ENCODE measurements at regions not wholly inside any gene's neighbourhood (a gene's known extent, or its start where the extent isn't known, plus 50 kb on each side); places are given as distances from the start of the nearest gene placed in this dataset.
"Not testable (repeated sequence)": the region's sequence is repeated elsewhere in the genome, so short reads cannot be mapped to it uniquely, and the experiment has no call there.

DNA sequence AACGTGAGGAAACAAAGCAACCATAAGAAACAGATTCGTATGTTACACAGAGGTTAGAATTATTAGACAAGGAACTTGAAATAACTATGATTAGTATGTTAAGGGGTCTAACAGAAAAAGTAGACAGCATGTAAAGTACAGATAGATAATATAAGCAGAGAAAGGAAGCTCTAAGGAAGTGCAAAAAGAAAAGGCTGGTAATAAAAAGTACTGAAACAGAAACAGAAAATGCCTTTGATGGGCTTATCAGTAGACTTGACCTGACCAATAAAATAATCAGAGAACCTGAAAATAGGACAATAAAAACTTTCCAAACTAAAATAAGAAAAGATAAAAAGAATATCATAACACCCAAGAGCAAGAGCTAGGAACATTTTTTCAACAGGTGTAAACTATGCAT is 225.8 kb downstream of the RND3 start:
- no peak for DNase-seq

DNA sequence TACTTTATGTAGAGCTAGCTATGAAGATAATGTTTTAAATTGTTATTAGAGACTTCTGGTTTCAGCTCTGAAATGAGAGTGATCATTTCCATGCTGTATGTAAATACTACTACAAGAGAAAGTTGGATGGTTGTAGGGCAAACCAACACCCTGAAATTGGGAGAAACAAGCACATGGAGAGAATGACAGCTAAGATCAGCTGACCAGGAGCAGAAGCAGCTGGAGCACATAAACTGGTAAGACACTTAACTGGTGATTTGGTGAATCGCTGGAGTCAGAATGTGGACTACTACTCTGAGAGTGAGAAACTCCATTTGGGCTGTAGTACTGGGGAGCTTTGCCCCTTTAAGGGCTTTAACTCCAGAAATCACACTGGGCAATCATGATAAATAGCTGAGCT is 226.8 kb downstream of the RND3 start:
- no peak for DNase-seq

DNA sequence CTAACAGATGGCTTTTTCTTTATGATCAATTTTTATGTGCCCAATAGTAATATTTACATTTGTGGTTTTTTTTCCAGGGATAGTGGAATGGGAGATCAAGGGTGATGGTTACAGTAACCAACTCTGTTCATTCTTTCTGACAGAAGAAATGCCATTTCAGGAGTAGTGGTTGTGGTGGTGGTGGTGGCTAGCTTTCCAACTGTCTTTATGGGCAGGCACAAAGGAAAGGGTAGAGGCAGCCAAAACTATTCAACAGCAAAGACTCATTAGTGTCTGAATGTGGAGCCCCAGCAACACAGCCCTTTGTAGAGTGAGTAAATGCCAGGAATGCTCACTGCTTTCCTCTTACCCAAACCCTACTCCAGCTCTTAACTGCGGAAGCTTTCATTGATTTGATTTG is 227.7 kb downstream of the RND3 start:
- no peak for DNase-seq

DNA sequence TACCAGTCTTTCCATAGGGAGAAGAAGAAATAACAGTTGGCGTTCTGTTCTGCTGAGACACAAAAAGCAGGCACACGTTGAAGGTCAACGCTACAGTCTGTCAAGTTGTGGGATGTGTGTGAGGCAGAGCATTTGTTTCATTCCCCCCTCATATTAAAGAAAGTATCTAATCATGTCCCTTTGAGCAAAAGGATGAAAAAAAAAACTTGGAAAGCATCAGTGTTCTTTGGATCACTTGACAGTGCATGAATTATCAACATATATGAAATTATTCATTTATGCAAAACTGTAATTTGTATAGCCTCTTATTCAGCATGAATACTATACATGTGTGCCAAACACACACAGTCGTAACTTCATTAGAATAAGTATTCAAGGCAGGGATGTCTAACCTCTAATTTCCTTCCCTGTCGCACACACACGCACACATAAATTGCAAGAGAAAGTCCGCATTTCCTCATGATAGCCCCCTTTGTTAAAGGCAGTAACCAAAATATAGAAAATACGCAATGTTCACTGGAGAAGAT is 228.6 kb downstream of the RND3 start:
- no peak for DNase-seq

DNA sequence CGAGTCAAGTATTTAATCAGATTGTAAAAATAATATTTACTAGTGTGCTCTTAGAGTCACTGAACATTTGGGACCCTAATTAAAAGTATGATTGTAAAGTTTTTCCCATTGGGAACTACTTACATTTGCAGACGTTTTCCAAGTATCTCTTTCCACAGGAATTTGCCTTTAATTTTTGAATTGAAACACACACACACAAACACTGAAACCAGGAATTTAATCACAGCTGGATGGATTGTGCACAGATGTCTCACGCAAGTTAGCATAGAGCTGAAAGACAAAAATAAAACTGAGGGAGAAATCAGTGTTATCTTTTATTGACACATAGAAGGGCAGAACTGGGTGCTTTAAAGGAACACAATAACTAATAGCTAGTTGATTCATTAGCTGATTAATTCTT is 230.7 kb downstream of the RND3 start:
- no peak for DNase-seq

DNA sequence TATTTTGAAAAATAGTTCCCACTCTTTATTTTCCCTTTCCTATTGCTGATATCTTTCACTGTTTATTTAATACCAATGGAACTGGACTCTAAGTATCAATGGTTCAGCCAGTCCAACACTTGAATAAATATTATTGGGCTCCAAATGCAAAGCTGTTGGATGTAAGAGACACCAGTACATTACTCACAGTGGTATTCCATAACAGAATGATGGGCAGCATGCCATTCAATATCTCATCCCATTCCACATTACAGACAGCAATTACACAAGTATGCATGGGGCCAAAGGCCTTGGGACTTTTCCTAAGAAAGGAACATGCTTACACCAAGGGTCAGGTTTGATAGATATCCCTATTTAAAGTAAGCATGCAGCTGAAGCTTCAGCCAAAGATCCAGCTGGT is 231.9 kb downstream of the RND3 start:
- no peak for DNase-seq

DNA sequence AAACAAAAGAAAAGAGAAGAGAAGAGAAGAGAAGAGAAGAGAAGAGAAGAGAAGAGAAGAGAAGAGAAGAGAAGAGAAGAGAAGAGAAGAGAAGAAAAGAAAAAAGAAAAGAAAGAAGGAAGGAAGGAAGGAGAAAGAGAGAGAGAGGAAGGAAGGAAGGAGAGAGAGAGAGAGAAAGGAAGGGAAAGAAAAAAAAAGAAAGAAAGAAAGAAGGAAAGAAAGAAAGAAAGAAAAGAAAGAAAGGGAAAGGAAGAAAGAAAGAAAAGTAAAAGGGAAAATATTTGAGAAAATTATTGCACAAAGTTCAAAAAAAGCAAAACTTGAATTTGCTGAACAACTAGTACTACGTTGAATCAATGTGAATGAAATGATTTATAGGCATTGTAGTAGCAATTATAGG is 237.7 kb downstream of the RND3 start:
- DNase-seq: not testable (repeated sequence)

DNA sequence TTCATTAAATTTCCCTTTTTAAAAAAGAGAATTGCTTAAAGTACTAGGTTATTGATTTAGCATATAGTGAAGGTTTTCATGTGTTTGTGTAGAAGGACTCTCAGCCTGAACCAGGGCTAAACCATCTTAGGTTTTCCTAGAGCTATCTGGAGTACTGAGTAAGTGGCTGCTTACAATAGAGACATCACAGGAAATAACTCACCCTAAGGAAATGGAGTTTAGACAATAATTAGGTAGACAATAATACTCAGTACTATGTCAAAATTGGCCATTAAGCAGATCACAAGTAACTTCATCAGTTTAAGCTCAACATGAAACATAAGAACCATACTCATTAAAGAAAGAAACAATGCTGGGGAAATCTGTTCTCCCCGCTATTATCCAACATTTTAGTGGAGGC is 240.0 kb downstream of the RND3 start:
- no peak for DNase-seq

DNA sequence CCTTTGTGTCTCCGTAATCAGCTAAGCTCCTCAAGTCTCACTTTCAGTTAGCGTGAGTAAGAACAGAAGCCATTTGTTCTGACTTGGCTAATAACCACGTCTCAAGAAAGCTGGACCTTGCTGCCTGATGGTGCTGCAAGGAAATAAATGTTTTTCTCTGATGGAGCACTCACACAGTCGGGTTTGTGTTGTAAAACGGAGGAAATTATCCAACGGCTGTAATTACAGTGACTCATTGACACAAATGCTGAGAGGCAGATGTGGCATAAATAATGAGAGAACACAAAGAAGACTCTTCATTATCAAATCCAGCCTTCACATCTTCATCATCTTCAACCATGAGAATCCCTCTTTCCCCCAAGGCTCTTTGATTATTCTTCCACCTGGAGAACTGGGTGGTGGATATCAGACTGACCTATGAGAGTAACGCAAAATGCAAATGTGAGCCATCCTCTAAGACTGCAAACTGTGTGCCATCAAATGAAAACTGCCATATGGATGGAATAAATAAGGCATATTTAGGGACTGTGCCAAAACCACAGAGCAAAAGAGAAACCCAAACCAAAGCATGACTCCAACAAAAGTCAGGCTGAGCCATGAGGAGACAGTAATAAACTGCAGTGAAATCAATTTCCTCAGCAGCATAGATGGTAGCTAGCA is 252.6 kb downstream of the RND3 start:
- DNase-seq: no peak

DNA sequence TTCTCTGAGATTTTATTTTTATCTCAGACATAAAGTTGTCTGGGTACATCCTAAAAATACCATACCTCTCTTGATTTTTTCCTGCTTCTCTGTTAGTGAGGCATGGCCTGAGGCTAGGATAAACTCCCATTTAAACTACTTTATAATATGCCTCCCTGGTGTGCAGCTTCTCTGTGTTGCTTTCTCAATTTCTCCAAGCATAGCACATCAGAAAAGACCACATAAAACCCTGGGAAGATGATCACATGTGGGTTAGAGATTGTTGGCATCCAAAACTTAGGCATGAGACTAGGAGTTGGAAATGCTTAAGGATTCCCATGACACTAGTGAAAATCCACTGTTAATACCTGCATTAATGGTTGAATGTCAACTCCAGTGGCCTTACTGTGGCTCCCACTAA is 254.6 kb downstream of the RND3 start:
- DNase-seq: no peak

DNA sequence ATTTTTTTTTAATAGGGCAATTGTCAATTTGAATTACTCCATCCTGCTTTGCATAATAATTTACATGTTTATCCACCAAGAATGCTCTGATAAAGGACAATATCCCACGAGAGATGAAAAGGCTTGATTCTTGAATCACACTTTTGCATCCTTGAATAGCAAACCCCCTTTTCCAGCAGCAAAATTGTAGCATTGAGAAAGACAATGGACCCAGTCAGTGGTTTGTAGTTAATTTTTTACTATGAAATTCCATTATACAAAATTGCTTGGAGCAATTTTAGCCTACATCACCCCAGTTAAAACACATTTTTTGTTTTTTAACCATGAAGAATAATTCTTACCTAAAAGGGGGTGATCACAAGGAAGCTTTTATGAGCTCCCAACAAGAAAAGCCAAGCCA is 255.1 kb downstream of the RND3 start:
- DNase-seq: no peak

DNA sequence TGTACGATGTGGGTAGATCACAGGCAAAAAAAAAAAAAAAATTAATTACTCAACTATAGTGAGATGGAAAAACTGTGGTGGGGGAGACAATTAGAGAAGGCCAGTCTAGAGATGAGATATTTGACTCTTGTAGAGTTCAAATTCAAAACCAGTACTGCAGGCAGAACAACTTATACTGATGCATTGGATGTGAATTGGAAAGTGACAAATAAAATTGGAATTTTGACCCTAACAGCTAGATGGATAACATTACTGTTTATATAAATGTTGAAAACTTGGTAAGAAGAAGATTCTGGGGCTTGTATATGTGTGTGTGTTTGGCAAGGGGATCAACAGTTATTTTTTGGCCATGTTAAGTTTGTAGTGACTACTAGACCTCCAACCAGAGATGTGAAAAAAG is 256.9 kb downstream of the RND3 start:
- DNase-seq: no peak

DNA sequence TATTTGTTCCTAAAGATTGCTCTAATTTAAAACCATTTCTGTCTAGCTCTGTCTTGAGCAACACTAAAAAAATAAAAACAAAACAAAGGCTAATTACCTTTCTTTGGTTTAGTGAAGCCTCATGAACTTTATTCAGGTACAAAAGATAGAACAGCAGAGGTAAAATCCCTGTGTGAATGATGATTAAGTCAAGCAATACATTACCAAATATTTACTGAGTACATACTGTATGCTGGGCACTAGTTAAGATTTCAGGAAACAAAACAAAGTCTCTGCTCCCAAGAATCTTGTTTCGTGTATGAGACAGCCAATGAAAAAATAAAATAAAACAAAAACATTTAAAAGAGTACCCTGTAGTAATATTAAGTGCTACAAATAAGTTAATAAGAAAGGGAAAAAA is 257.5 kb downstream of the RND3 start:
- DNase-seq: no peak

DNA sequence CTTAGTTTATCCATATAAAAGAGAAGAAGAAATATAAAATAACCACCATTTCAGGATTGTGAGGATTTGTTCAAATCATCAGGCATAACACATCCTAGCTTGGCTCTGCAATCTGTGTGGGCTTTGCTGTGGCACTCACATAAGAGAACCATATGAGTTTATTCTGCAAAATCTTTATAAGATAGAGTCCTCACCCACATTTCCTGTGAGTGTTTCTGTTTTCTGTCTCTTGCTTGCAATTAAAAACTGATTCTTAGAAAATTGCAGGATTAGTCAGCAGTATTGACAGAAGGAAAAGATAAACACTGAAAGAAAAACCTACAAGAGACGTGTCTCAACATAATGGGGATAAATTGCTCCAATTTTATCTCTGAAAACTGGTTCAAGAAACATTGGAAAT is 258.5 kb downstream of the RND3 start:
- no peak for DNase-seq

DNA sequence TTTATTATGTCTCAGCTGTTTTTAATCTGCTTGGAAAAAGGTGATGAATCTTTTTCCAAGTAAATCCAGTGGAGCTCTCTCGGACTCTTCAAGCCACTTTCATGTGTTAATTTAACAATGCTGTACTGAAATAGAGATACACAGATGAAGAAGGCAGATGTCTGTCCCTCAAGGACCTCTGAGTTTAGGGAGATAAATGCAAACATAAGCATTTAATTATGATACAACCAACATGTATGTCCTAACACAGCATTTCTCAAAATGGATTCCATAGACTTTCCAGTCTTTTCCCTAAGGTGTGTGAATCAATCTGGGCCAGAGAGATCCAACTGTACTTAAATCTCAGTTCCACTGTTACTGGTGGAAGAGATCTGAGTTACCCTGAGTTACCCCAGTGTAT is 262.4 kb downstream of the RND3 start:
- no peak for DNase-seq

DNA sequence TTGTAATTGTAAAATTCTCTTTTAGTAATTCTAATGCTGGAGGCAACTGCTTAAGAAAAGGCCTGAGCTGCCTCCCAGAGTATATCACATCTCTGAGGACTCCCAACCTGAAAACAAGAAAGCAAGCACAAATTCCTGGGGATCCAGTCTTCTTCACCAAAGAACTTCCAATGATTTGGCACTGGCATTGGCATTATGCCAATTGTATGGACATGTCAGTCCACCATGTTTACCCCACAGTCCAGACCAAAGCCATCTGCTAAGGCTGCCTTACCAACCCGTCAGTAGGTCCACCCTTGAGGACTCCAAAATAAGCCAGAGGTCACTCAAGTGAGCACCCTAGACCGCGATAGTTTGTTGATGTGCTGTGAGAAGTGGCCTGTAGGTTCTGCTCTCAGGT is 263.1 kb downstream of the RND3 start:
- no peak for DNase-seq

DNA sequence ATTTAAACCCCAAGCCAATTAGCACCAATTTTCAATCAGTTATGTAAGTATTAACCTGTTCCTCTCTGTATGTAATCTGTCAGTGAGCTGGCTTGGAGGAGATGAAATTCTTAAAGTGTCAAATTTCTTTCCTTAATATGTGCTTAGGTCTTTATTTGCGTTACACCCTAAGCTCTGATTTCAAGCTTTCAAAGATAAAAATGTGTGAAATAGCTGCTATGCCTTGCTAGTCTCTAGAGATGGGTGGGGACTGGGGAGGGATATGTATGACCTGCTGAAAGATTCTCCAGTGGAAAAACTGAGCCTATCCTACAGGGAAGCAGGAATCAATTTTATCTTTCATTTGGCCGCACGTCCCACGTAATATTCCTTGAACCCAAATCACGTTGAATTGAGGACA is 264.5 kb downstream of the RND3 start:
- no peak for DNase-seq

DNA sequence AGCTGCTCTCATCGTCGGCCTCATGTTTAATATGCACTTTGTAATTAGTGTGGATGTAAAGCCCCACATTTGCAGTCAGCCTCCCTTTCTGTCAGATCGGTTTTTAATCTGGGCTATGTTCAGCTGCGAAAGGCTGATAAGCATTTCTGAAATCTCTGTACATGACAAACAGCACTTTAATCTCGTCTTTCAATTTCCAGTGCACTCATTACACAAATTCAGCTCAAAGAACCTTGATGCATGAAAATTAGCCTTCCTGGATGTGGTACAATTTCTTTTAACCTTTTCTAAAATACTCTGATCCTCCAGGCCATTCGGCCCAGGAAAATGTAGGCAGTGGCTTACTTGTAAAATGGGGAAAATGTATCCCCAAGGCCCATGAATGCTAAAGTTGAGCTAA is 265.1 kb downstream of the RND3 start:
- DNase-seq: no peak

DNA sequence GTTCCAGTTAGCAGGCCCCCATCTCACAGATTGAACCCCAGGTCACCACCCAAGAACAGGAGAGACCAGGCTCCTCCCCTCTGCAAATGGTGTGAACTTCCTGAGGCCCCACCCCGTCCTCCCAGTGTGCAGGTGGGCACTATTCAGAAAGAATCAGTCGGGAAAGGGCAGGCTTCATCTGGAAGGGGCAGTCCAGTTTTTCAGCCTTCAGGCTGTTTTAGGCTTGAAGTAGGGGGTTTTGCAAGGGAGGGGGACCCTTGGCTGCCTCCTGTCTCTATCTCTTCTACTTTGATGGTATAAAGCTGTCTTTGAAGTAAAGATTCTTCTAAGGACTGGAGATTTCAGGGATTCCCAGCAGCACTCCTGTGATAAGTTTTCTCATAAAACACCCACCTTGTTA is 267.6 kb downstream of the RND3 start:
- DNase-seq: no peak

DNA sequence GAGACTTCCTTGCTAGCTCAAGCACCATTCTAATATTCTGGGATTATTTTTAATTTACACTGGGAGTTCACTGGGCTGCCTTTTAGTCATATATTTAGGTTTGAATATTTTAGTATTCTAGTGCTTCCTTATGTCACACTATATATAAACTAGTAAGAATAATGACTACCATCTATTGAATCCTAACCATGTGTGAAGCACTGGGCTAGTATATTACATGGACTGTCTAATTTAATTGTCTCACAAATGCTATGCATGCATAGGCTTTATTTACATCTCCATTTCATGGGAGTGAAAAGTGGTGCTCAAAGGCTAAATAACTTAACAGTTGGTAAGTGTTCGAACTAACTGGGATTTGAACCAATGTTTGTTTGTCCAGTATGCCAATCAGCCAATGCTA is 272.4 kb downstream of the RND3 start:
- no peak for DNase-seq

DNA sequence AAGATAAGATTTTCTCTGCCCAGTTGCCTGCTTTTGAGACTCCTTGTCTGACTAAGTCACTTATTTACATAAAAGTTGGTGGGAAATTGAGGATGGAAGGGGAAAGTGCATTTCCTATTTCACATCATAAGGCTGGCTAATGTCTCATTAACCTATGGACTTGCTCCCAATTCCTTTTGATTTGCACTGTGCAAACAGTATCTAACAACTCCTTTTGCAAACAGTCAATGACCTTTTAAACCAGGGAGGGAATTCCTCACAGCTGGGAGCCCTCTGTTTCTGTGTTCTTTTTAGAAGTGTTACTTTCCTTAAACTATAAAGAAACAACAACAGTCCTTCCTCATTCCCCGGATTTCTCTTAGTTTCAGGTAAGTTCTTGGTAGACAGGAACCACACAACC is 272.8 kb downstream of the RND3 start:
- no peak for DNase-seq

DNA sequence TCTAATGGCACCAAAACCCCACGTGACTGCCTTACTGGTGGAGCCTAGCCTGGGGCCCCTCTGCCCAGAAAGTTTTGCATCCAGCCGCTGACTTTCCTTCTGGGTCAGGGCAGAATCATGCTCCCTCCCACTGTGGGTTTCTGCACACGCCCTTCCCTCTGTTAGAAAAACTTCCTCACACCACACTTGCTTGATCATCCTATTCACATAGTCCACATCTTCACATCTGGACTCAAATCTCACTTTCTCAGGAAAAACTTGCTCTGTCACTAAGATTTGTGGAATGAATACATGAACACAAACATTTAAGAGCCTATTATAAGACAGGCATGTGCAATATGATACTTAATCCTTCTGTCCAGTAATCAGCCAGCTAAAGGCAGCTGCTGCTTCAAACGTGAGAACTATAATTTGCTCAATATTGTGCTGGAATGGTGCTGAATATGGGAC is 274.7 kb downstream of the RND3 start:
- DNase-seq: no peak

DNA sequence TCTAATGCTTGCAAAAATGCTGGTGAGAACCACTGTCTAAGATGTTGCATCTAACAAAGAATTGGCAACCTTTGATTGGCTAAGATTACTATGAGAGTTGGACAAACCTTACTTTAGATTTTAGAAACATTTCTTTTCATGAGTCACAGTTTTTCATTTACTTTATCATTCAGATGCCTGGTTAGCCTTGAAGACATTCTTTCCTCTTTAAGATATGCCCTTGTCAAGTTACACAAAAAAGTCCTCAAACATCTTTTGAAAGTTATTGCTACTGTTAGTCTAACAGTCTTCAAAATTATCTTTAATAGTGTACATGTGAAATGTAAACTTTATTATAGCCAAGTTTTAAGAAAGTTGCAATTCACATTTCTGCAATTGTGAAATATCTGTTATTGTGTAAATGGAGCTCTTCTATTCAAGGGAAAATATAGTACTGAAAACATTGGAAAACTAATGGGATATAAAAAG is 276.3 kb downstream of the RND3 start:
- no peak for DNase-seq

DNA sequence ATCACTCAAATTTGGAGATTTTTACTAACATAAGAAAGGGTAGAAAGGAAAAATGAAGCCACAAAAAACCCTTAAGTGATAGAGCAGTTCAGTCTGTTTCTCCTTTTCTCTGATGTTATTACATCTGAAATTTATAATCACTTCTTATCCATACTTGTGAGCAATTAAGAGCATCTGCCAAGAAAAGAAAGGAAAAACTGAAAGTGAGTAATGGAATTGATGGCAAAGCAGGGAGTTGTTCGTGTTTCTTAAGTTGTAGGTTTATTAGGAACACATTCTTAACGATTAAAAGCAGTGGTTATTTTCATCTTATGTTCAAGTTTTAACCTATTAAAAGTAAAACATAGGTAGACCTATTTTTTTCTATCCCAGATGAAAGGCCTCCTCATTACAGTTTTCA is 277.7 kb downstream of the RND3 start:
- DNase-seq: no peak

DNA sequence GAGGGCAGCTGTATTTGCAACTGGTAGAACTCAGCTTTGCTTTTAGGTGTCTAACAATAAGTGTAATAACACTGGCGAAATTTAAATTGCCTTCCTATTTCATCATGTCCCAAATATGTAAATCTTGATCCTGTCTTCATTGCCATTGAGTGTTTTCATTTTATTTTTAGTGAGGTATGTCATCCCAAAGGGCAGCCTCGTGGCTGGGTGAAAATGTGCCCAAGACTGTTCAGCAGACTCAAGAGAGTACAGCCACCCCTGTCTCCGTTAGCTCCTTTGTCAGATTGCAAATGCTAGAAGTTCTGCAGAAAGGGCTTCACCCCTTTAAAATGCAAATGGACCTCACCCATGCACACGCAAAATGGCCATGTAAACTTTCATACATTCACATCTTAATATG is 278.8 kb downstream of the RND3 start:
- no peak for DNase-seq

Data from NCI-H2029 treated with DMSO at 0.1 percent for 48 hours (cell line).